ENCODE measurements at regions not wholly inside any gene's neighbourhood (a gene's known extent, or its start where the extent isn't known, plus 50 kb on each side); places are given as distances from the start of the nearest gene placed in this dataset.

- no peak overlapping the region for H3K4me2 ChIP-seq (ENCODE audit: insufficient read depth, low read length)
- H3K27ac ChIP-seq (ENCODE audit: insufficient read depth, low read depth, low read length): no peak overlapping the region
- no peaks in the 10 kb centered on the region for H3K79me2 ChIP-seq (ENCODE audit: control insufficient read depth, insufficient read depth, low read length)
- ChIA-PET POLR2A (no interaction called here), CTCF (no interaction called here)
- FAIRE-seq (no peak), DNase-seq (ENCODE audit: low read depth, low spot score) (no peak)
- no peak overlapping the region for H3K4me3 ChIP-seq (replicated peaks in 1 of 3; ENCODE audit: insufficient read depth in 1 of 3, low read depth in 1 of 3, low read length in 3 of 3)
- no peak overlapping the region for H2AFZ ChIP-seq (ENCODE audit: low read depth, low read length)
- H3K36me3 ChIP-seq (ENCODE audit: control insufficient read depth in 2 of 2, extremely low read depth in 1 of 2, insufficient read depth in 2 of 2, low read length in 2 of 2): no peaks in the 10 kb centered on the region
- dilution Hi-C loops (cut with MboI; ENCODE audit: extremely low pct_ligation_motif_present, low sequenced_read_pairs) (no loop called here), intact Hi-C loops (cut with micrococcal nuclease) (no loop called here)
- no peaks in the 10 kb centered on the region for H3K4me1 ChIP-seq (ENCODE audit: control insufficient read depth, extremely low read depth, insufficient read depth, low read length)
- H3K9me1 ChIP-seq (replicated peaks; ENCODE audit: control insufficient read depth, extremely low read depth, insufficient read depth, low read length): no peaks in the 10 kb centered on the region
- no peak overlapping the region for H3K9ac ChIP-seq (replicated peaks; ENCODE audit: extremely low read depth, insufficient read depth, low read length)
- TF ChIP-seq EZH2 (IDR thresholded peaks at IDR 0.05; ENCODE audit: borderline replicate concordance, low read depth, low read length, severe bottlenecking) (no peak), POLR2AphosphoS5 (IDR thresholded peaks at IDR 0.05; ENCODE audit: insufficient read depth, low read depth, low read length) (no peak)
- BruUV-seq (replicated peaks): no TSS peak
- peaks cover 3% of the 10 kb centered on the region for H3K9me3 ChIP-seq (replicated peaks; ENCODE audit: control insufficient read depth, insufficient read depth, low read length)
- H3K27me3 ChIP-seq (ENCODE audit: control insufficient read depth in 2 of 2, insufficient read depth in 2 of 2, low read length in 2 of 2): no peaks in the 10 kb centered on the region
- H4K20me1 ChIP-seq (replicated peaks; ENCODE audit: control insufficient read depth, extremely low read depth, insufficient read depth, low read length): no peaks in the 10 kb centered on the region
These were observed 1941.6 kb upstream of the C9orf72 start for GRCh38 chr9:29514862-29515261.

GRCh38 chr9:29548436-29548835 is 1975.2 kb upstream of the C9orf72 start:
- intact Hi-C loops (cut with micrococcal nuclease) (no loop called here), dilution Hi-C loops (cut with MboI; ENCODE audit: extremely low pct_ligation_motif_present, low sequenced_read_pairs) (no loop called here)
- H3K9ac ChIP-seq (replicated peaks; ENCODE audit: extremely low read depth, insufficient read depth, low read length): no peak overlapping the region
- FAIRE-seq (no peak), DNase-seq (ENCODE audit: low read depth, low spot score) (no peak)
- no peak overlapping the region for H3K4me3 ChIP-seq (replicated peaks in 1 of 3; ENCODE audit: insufficient read depth in 1 of 3, low read depth in 1 of 3, low read length in 3 of 3)
- H3K9me3 ChIP-seq (replicated peaks; ENCODE audit: control insufficient read depth, insufficient read depth, low read length): no peaks in the 10 kb centered on the region
- no peak overlapping the region for H2AFZ ChIP-seq (ENCODE audit: low read depth, low read length)
- H3K4me2 ChIP-seq (ENCODE audit: insufficient read depth, low read length): no peak overlapping the region
- H3K9me1 ChIP-seq (replicated peaks; ENCODE audit: control insufficient read depth, extremely low read depth, insufficient read depth, low read length): no peaks in the 10 kb centered on the region
- no peaks in the 10 kb centered on the region for H3K36me3 ChIP-seq (ENCODE audit: control insufficient read depth in 2 of 2, extremely low read depth in 1 of 2, insufficient read depth in 2 of 2, low read length in 2 of 2)
- BruUV-seq (replicated peaks): no TSS peak
- no peaks in the 10 kb centered on the region for H3K79me2 ChIP-seq (ENCODE audit: control insufficient read depth, insufficient read depth, low read length)
- TF ChIP-seq MAX (IDR thresholded peaks at IDR 0.05; ENCODE audit: insufficient read depth, insufficient read length): no peak
- TF ChIP-seq JUN (IDR thresholded peaks at IDR 0.05; ENCODE audit: borderline replicate concordance, insufficient read depth, insufficient read length, low read depth): no peak
- no peak for TF ChIP-seq EZH2 (IDR thresholded peaks at IDR 0.05; ENCODE audit: borderline replicate concordance, low read depth, low read length, severe bottlenecking)
- no peak for TF ChIP-seq FOS (IDR thresholded peaks at IDR 0.05; ENCODE audit: borderline replicate concordance, insufficient read depth, low read length)
- TF ChIP-seq MYC (IDR thresholded peaks at IDR 0.05; ENCODE audit: low read depth, low read length): no peak
- TF ChIP-seq CTCF (IDR thresholded peaks at IDR 0.05; ENCODE audit: extremely low read depth in 1 of 2, insufficient read depth in 1 of 2, low read depth in 1 of 2, low read length in 2 of 2): no peak
- TF ChIP-seq POLR2AphosphoS5 (IDR thresholded peaks at IDR 0.05; ENCODE audit: insufficient read depth, low read depth, low read length): no peak
- no peak for TF ChIP-seq POLR2A (IDR thresholded peaks at IDR 0.05; ENCODE audit: low read depth, low read length)
- no peak for TF ChIP-seq GATA2 (IDR thresholded peaks at IDR 0.05; ENCODE audit: insufficient read depth, insufficient read length, low read depth, low read length)
- no peaks in the 10 kb centered on the region for H3K4me1 ChIP-seq (ENCODE audit: control insufficient read depth, extremely low read depth, insufficient read depth, low read length)
- ChIA-PET CTCF (no interaction called here), POLR2A (no interaction called here)
- H4K20me1 ChIP-seq (replicated peaks; ENCODE audit: control insufficient read depth, extremely low read depth, insufficient read depth, low read length): no peaks in the 10 kb centered on the region
- no peaks in the 10 kb centered on the region for H3K27me3 ChIP-seq (ENCODE audit: control insufficient read depth in 2 of 2, insufficient read depth in 2 of 2, low read length in 2 of 2)
- no peak overlapping the region for H3K27ac ChIP-seq (ENCODE audit: insufficient read depth, low read depth, low read length)
